ENCODE measurements at regions not wholly inside any gene's neighbourhood (a gene's known extent, or its start where the extent isn't known, plus 50 kb on each side); places are given as distances from the start of the nearest gene placed in this dataset.
"Not testable (repeated sequence)": the region's sequence is repeated elsewhere in the genome, so short reads cannot be mapped to it uniquely, and the experiment has no call there.

DNA sequence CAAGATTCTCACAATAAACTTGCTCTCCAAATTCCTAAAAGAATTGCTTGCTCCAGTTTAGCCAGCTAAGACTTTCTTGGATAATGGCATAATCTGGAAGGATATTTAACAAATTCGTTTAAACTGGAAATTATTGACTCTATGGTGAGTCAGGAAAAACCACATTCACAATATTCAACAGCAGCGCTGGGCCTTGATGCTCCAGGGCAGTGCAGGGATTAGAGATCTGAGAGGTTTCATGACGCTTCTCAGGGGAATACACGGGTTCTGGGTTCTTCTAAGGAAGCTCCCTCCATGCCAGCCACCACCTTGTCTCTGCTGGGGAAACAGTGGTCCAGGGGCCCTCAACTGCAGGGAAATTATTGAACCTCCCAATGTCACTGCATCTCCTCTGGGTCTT, 123.3 kb upstream of the FAM20C start:
- not testable (repeated sequence) for H3K36me3 Mint-ChIP-seq, H3K27me3 Mint-ChIP-seq

DNA sequence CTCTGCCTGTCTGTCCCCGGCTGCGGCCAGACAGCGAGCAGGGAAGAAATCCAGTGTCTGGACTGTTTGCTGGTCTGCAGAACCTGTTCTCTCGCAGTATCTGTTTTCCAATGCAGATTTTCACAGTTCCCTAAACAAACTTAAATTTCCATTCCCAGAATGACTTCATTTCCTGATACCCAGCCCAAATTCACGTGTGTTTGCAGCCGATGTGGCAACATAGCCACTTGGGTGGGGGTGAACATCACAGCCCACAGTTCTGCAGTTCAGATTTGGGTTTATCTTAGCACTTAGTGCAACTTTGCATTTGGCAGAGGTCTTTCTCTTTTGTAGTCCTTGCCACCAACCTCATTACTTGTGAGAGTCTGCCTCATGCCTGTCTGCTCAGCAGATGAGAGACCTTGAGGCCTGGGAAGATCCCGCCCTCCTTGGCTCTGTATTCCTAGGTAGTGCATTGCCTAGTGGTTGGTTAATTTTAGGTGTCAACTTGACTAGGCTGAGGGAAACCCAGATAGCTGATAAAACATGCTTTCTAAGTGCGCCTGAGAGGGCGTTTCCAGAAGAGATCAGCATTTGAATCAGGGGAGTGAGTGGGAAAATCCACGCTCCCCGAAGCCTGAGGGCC, 122.8 kb upstream of the FAM20C start:
- not testable (repeated sequence) for H3K27me3 Mint-ChIP-seq; H3K9me3 Mint-ChIP-seq; ATAC-seq (ENCODE audit: low read depth); H3K4me1 Mint-ChIP-seq; H3K36me3 Mint-ChIP-seq; DNase-seq (ENCODE audit: low spot score in 2 of 2); H3K4me3 Mint-ChIP-seq; H3K27ac Mint-ChIP-seq

More for the DNA sequence above, 123.3 kb upstream of the FAM20C start:
- DNase-seq (ENCODE audit: low spot score in 2 of 2); H3K9me3 Mint-ChIP-seq; ATAC-seq (ENCODE audit: low read depth); H3K4me3 Mint-ChIP-seq; H3K4me1 Mint-ChIP-seq; H3K27ac Mint-ChIP-seq: not testable (repeated sequence)

DNA sequence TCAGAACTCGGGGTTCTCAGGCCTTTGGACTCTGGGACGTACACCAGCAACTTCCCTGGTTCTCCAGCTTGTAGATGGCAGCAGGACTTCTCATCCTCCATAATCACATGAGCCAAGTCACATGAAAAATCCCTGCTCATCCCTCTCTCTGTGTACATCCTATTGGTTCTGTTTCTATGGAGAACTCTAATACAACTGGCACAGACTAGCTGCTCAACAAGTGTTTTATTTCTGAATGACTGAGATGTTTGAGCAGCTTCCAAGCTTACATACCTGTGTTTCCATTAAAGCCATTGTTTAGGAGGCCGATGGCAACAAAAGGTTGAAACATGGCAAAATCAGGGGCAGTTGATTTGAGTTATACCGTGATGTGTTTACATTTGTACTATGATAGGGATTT, 122.2 kb upstream of the FAM20C start:
- H3K27me3 Mint-ChIP-seq; DNase-seq (ENCODE audit: low spot score in 2 of 2); H3K27ac Mint-ChIP-seq; H3K4me1 Mint-ChIP-seq; H3K36me3 Mint-ChIP-seq; H3K4me3 Mint-ChIP-seq; ATAC-seq (ENCODE audit: low read depth); H3K9me3 Mint-ChIP-seq: not testable (repeated sequence)

DNA sequence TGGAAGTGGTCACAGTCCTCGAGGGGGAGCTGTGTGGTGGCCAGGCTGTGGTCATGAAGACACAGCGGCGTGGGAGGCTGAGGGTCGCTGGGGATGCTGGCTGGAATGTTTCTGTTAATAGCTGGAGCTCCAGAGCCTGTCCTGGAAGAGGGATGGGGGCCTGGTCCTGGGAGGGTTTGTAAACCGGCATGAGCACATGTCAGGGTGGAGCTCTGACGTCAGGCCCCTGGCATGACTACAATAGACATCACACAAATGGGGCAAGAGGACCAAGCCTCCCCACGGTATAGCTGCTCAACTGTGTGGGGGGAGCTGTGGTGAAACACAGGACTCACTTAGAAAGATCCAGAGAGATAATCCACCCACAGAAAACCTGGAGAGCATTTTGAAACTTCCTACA, 121.4 kb upstream of the FAM20C start:
- H3K9me3 Mint-ChIP-seq = not testable (repeated sequence)

DNA sequence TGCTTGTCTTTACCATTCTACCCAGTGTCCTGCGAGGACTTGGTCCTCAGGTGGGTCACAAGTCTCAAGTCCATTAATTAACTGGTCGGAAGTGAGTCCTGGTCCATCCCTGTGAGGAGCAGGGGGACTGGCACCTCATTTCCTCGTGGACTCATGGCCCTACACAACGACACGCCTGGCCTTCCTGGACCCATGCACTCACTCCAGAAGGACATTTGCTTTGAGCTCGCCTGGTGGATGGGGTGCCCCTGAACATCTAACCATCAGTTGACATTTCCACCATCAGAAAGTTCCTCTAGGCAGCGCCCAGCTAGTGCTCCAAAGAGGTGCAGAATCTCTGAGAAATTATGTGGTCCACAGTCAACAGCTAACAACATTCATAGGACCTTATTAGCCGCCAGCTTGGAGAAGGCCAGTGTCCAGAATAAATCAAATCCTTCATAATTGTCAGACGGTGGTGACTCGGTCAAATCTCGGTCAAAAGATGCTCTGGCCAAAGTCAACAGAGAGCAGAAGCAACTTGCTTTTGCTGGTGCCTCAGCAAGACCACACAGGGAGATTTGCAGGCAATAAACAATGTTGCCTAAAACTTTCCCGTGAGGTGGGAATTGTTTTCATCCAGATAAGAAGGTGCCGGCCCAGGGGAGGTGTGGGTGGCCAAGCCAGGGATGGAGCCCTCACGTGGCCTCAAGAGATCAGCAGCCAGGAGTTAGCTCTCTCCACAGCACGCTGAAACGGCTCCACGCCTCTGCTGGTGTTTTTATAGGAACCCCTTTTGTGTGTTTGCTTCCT, 119.9 kb upstream of the FAM20C start:
- H3K4me3 Mint-ChIP-seq; H3K27ac Mint-ChIP-seq; DNase-seq (ENCODE audit: low spot score in 2 of 2); H3K27me3 Mint-ChIP-seq; H3K9me3 Mint-ChIP-seq; H3K4me1 Mint-ChIP-seq; ATAC-seq (ENCODE audit: low read depth); H3K36me3 Mint-ChIP-seq: not testable (repeated sequence)

More for the DNA sequence above, 121.4 kb upstream of the FAM20C start:
- not testable (repeated sequence) for H3K36me3 Mint-ChIP-seq; H3K27ac Mint-ChIP-seq; H3K27me3 Mint-ChIP-seq; DNase-seq (ENCODE audit: low spot score in 2 of 2); H3K4me1 Mint-ChIP-seq; H3K4me3 Mint-ChIP-seq; ATAC-seq (ENCODE audit: low read depth)

DNA sequence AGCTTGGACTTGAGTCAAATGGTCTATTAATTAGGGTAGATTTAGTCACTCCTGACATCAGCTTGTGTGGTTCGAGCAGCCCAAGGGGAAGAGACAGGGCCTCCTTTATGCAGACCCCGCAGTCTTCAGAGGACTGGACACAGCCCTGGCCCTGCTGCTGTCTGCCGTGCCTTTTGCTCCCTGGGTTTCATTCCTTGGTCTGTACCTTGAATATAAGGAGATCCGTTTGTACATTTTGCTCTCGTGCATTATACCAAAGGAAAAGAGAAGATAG, 119.4 kb upstream of the FAM20C start:
- not testable (repeated sequence) for H3K36me3 Mint-ChIP-seq; H3K4me3 Mint-ChIP-seq; H3K9me3 Mint-ChIP-seq; H3K27ac Mint-ChIP-seq; DNase-seq (ENCODE audit: low spot score in 2 of 2); H3K4me1 Mint-ChIP-seq; ATAC-seq (ENCODE audit: low read depth); H3K27me3 Mint-ChIP-seq

DNA sequence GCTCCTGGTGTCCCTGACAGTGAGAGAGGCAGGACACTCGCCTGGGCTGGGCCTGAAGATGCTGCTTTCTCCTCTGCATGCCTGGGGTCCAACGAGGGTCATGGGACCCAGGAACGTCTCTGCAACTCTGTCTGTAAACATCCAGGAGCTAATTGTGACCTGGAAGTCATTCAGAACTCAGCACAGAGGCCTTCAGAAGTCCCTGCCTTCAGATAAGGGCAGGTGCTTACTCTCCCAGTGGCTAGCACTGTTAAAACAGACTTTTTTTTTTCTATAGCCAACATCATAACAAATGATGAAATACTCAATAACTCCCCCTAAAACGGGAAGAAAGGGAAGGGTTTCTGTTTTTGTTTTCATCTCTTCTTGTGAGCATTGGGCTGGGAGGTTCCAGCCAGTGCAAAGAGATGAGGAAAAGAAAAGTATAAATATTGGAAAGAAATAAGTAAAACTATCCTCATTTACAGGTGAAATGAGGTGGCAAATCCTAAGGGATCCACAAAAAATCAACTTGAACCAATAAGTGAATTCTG, 118.3 kb upstream of the FAM20C start:
- not testable (repeated sequence) for ATAC-seq (ENCODE audit: low read depth); H3K27me3 Mint-ChIP-seq; H3K4me3 Mint-ChIP-seq; H3K9me3 Mint-ChIP-seq; H3K4me1 Mint-ChIP-seq; H3K27ac Mint-ChIP-seq; DNase-seq (ENCODE audit: low spot score in 2 of 2); H3K36me3 Mint-ChIP-seq

DNA sequence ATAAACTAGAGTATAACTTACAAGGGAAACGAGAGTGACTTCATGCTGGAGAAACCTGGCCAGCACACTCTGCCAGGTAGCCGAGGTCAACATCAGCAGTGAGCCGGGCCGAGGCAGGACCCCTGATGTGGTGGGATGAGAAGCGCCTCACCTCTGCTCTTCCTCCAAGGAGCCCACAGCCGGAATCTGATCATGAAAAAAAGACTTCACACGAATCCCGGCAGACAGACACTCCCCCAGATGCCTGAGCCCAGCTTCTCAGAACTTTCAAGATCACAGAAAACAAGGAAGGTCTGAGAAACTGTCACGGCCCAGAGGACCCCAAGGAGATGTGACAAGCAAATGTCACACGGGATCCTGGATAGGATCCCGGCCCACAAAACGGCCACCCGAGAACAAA, 116.9 kb upstream of the FAM20C start:
- not testable (repeated sequence) for H3K9me3 Mint-ChIP-seq; ATAC-seq (ENCODE audit: low read depth); H3K4me3 Mint-ChIP-seq; H3K27ac Mint-ChIP-seq; H3K4me1 Mint-ChIP-seq; H3K27me3 Mint-ChIP-seq; DNase-seq (ENCODE audit: low spot score in 2 of 2); H3K36me3 Mint-ChIP-seq

DNA sequence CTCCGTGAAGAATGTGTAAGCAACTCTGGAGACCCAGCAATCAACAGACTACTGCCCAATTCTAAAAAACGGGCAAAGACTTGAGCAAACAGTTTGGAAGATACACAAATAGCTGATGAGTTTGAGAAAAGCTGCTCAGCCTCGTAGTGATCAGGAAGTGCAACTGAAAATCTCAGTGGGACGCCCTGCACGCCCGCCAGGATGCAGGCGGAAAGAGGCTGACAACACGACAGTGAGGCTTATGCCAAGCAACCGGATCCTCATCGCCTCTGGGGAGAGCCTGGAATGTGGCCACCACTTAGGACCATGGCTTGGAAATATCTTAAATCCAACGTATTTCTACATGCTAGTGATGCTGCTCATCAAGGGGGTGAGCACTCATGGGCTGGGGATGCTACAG, 116.2 kb upstream of the FAM20C start:
- not testable (repeated sequence) for H3K36me3 Mint-ChIP-seq; H3K27ac Mint-ChIP-seq; H3K4me3 Mint-ChIP-seq; H3K4me1 Mint-ChIP-seq; DNase-seq (ENCODE audit: low spot score in 2 of 2); ATAC-seq (ENCODE audit: low read depth); H3K27me3 Mint-ChIP-seq; H3K9me3 Mint-ChIP-seq

DNA sequence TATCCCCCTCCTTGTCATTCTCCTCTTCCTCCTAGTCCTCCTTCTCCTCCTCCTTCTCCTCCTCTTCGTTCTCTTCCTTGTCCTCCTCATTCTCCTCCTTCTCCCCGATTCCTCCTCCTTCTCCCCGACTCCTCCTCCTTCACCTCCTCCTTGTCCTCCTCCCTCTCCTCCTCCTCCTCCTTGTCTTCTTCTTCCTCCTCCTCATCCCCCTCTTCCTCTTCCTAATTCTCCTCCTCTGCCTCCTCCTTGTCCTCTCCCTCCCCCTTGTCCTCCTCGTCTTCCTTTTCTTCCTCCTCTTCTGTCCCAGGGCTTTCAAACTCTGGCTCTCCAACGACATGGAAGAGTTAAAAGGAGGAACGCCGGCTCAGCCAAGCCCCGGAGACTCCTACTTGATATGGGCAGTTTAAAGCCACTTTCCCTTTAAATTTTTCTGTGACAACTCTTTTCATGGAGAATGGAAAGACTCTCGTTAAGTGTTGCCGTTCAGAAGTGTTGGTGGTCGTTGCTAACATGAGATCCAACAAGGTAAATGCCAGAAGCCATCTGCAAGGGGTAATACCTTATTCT, 115.5 kb upstream of the FAM20C start:
- ATAC-seq (ENCODE audit: low read depth); H3K27me3 Mint-ChIP-seq; H3K9me3 Mint-ChIP-seq; H3K4me1 Mint-ChIP-seq; DNase-seq (ENCODE audit: low spot score in 2 of 2); H3K4me3 Mint-ChIP-seq; H3K27ac Mint-ChIP-seq; H3K36me3 Mint-ChIP-seq: not testable (repeated sequence)

DNA sequence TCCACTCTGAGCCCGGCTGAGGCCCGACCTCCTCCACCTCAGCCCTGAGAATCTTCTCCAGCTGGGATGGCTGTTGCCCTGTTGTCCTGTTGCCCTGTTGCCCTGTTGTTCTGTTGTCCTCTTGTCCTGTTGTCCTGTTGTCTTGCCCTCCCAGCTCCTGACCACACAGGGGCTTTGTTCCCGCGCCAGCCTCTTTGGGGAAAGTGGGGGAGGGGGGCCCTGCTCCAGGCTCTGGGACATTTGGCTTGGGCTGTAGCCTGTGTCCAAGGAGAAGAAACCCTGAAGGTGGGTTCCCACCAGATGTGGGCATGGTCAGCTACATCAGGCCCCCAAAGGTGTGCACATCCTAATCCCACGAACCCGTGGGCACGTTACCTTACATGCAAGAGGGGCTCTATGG, 113.5 kb upstream of the FAM20C start:
- ATAC-seq (ENCODE audit: low read depth); H3K27ac Mint-ChIP-seq; H3K4me1 Mint-ChIP-seq; H3K36me3 Mint-ChIP-seq; H3K4me3 Mint-ChIP-seq; DNase-seq (ENCODE audit: low spot score in 2 of 2); H3K9me3 Mint-ChIP-seq; H3K27me3 Mint-ChIP-seq: not testable (repeated sequence)

DNA sequence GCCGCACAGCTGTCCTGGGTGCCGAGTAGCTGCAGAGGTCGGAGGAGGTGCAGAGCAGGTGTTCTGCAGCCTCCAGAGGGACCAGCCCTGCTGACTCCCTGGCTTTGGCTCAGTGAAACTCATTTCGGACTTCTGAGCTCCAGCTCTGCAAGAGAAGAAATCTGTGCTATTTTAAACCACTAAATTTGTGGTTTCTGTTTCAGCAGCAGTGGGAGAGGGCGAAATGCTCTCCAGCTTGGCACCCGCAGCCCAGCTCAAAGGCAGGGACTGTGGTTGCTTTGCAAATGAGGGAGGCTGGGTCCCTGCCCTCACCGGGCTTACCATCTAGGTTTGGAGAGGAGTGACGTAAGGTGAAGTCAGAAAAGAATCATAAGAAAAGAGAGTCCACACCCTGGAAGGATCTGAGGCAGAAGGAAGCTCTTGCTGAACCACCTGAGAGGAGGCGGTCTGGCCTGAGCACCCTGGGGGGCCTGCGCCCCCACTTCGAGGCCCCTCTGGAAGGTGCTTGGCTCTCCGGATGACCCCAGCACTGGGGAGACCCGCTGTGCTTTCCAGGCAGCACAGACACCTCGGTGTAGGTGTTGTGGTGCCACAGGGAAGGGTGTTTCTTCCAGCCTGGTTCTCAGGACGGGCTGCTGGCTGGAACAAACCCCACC, 112.8 kb upstream of the FAM20C start:
- not testable (repeated sequence) for H3K36me3 Mint-ChIP-seq

DNA sequence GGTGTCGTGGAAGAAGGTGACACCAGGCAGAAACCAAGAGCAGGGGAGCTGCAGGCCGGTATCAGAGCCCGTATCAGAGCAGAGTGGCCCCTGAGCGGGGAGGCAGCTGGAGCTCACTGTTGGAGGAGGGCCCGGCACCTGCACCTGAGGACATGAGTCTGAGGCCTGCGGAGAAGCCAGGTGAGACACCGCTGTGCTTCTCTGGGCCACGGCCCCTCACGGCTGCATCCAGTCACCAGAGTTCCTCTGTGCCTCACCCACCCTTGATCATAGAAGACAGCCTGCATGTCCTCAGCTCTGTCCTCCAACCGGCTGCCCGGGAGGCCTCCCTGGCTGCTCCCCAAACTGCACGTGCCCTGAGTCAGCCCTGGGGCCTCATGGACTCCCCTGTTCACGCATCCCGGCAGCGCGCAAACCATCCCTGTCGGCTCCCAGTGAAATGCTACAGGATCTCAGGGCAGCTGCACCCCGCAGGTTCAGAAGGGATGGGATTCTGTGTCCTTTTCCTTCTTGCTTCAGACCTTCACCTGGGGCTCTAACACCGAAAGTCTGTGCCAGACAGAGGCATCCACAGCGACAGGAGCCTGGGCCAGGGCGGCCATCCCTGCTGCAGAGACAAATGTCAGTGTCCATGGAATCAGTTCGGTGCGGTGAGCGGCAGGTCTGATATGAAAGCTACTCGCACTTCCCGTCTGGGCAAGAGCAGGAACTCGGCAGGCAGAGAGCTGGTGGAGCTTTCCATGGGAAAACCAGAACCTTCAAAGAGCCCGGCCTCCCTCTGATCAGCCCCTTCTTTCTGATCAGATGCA, 111.9 kb upstream of the FAM20C start:
- peaks cover 4% of the 10 kb centered on the region for H3K4me1 Mint-ChIP-seq
- H3K27ac Mint-ChIP-seq = no peak overlapping the region
- ATAC-seq (ENCODE audit: low read depth) = no peak
- H3K27me3 Mint-ChIP-seq = peaks cover 11% of the 10 kb centered on the region
- H3K36me3 Mint-ChIP-seq = no peaks in the 10 kb centered on the region
- H3K4me3 Mint-ChIP-seq = no peak overlapping the region
- no peak for DNase-seq (ENCODE audit: low spot score in 2 of 2)
- no peaks in the 10 kb centered on the region for H3K9me3 Mint-ChIP-seq

More for the DNA sequence above, 112.8 kb upstream of the FAM20C start:
- not testable (repeated sequence) for H3K4me3 Mint-ChIP-seq; H3K9me3 Mint-ChIP-seq; DNase-seq (ENCODE audit: low spot score in 2 of 2); H3K27me3 Mint-ChIP-seq; ATAC-seq (ENCODE audit: low read depth); H3K4me1 Mint-ChIP-seq; H3K27ac Mint-ChIP-seq
